A549 (cell line): ENCODE measurements at regions not wholly inside any gene's neighbourhood (a gene's known extent, or its start where the extent isn't known, plus 50 kb on each side); places are given as distances from the start of the nearest gene placed in this dataset.

Source experiments
- ATAC-seq, 2 experiments: fragments of 200-7000 bp in 1 of 2; fragments of >200 bp in 1 of 2; cut with Nextera tagmentation in 1 of 2; cut with Tn5 transposase in 1 of 2; 3 replicates each; pipeline versions ENCODE4 v1.8.0 to v1.9.1; 2018 to 2020; ENCODE audit warnings: mild to moderate bottlenecking in 1 of 2, moderate library complexity in 1 of 2
- CTCF ChIA-PET: fragments of 300-600 bp; sonication (Branson Sonifier 250); formaldehyde crosslinking; extraction: SDS; loops from one replicate; lab custom pipeline; 2021; ENCODE audit warnings: antibody characterized with exemption, inconsistent platforms; lab: Yijun Ruan, JAX
- POLR2A ChIA-PET: fragments of 350-600 bp; formaldehyde crosslinking; extraction: SDS; loops from one replicate; lab custom pipeline; 2021; ENCODE audit warnings: antibody characterized with exemption, inconsistent platforms; lab: Yijun Ruan, JAX
- DNase-seq, 2 experiments: peaks; one replicate each; pipeline versions ENCODE4 v3.0.0 to v3.0.0-alpha.2; 2011 to 2016; ENCODE audit warnings: low read depth in 1 of 2, low spot score in 1 of 2
- FAIRE-seq: peaks from 2 replicates; lab custom pipeline; 2011; peaks lifted over from hg19 to GRCh38; lab: Jason Lieb, UNC
- H3K27ac ChIP-seq, 2 experiments: fragments of >200 bp; sonication (Bioruptor Twin); formaldehyde crosslinking; 3 replicates each; pipeline ENCODE4 v1.5.1; 2016 to 2017
- H3K4me1 ChIP-seq: fragments of >200 bp; sonication (Bioruptor Twin); formaldehyde crosslinking; 3 replicates; pipeline ENCODE4 v1.6.1; 2016
- H3K4me2 ChIP-seq: fragments of >200 bp; sonication (Bioruptor Twin); formaldehyde crosslinking; 3 replicates; pipeline ENCODE4 v1.6.1; 2016
- H3K4me3 ChIP-seq: fragments of >200 bp; sonication (Bioruptor Twin); formaldehyde crosslinking; 3 replicates; pipeline ENCODE4 v1.5.1; 2016
- H3K9me3 ChIP-seq: fragments of >200 bp; sonication (Bioruptor Twin); formaldehyde crosslinking; 3 replicates; pipeline ENCODE4 v1.6.1; 2016
- BHLHE40 ChIP-seq: IDR thresholded peaks from 2 replicates; pipeline ENCODE4 v1.6.1; 2012; ENCODE audit warnings: low read depth, low read length, inconsistent platforms
- CBX2 ChIP-seq: fragments of 200-600 bp; sonication (generic); IDR thresholded peaks from 2 replicates; pipeline ENCODE4 v1.6.1; 2016; ENCODE audit warnings: low read depth, mild to moderate bottlenecking, borderline replicate concordance
- CBX8 ChIP-seq: fragments of 200-600 bp; sonication (generic); IDR thresholded peaks from 2 replicates; pipeline ENCODE4 v1.6.1; 2016
- EP300 ChIP-seq, 2 experiments: fragments of >200 bp; sonication (Bioruptor Twin); formaldehyde crosslinking; IDR thresholded peaks; 2 replicates in 1 of 2; 3 replicates in 1 of 2; pipeline ENCODE4 v1.6.1; 2016 to 2017
- FOSB ChIP-seq: fragments of 250-450 bp; sonication (Bioruptor Pico); IDR thresholded peaks from 2 replicates; pipeline ENCODE4 v1.5.0; 2020; ENCODE audit warnings: mild to moderate bottlenecking, moderate library complexity
- FOXS1 ChIP-seq: fragments of 250-450 bp; sonication (Bioruptor Pico); IDR thresholded peaks from 2 replicates; pipeline ENCODE4 v1.5.0; 2020; ENCODE audit warnings: mild to moderate bottlenecking, moderate library complexity
- GATA3 ChIP-seq: IDR thresholded peaks from 2 replicates; pipeline ENCODE4 v1.6.1; 2012; ENCODE audit warnings: borderline replicate concordance
- HDAC2 ChIP-seq: fragments of 200-600 bp; sonication (generic); IDR thresholded peaks from 2 replicates; pipeline ENCODE4 v1.6.1; 2016
- HOXB13 ChIP-seq: fragments of 250-450 bp; sonication (Bioruptor Pico); IDR thresholded peaks from 2 replicates; pipeline ENCODE4 v1.5.0; 2020; ENCODE audit warnings: low read depth, mild to moderate bottlenecking, moderate library complexity
- HOXB5 ChIP-seq: fragments of 250-450 bp; sonication (Bioruptor Pico); IDR thresholded peaks from 2 replicates; pipeline ENCODE4 v1.5.0; 2020; ENCODE audit warnings: mild to moderate bottlenecking, moderate library complexity
- JUNB ChIP-seq: fragments of >200 bp; sonication (Bioruptor Twin); formaldehyde crosslinking; IDR thresholded peaks from 2 replicates; pipeline ENCODE4 v1.6.1; 2016
- KDM1A ChIP-seq: fragments of 200-600 bp; sonication (generic); IDR thresholded peaks from 2 replicates; pipeline ENCODE4 v1.6.1; 2016; ENCODE audit warnings: low read depth, mild to moderate bottlenecking
- KDM5A ChIP-seq: fragments of 200-600 bp; sonication (generic); IDR thresholded peaks from 2 replicates; pipeline ENCODE4 v1.6.1; 2016; ENCODE audit warnings: antibody characterized with exemption, mild to moderate bottlenecking
- MAFK ChIP-seq: fragments of 450-650 bp; IDR thresholded peaks from 2 replicates; pipeline ENCODE4 v1.6.1; 2014; ENCODE audit not compliant: partially characterized antibody
- MAZ ChIP-seq: fragments of 150-350 bp; IDR thresholded peaks from 2 replicates; pipeline ENCODE4 v1.6.1; 2014; ENCODE audit warnings: antibody characterized with exemption, low read depth, low read length, borderline replicate concordance
- MYC ChIP-seq: IDR thresholded peaks from 2 replicates; pipeline ENCODE4 v1.6.1; 2012; ENCODE audit warnings: mild to moderate bottlenecking, inconsistent platforms, low read length, improper control_type of control experiment, borderline replicate concordance
- NR3C1 ChIP-seq: fragments of >200 bp; sonication (Bioruptor Twin); formaldehyde crosslinking; IDR thresholded peaks from 3 replicates; pipeline ENCODE4 v1.6.1; 2017
- PBX3 ChIP-seq: IDR thresholded peaks from 2 replicates; pipeline ENCODE4 v1.6.1; 2012
- POLR2AphosphoS2 ChIP-seq: conservative IDR thresholded peaks from 2 replicates; pipeline ENCODE4 v1.6.1; 2012; ENCODE audit warnings: low read length, improper control_type of control experiment, inconsistent platforms
- RAD21 ChIP-seq, 2 experiments: fragments of >200 bp in 1 of 2; sonication (Bioruptor Twin) in 1 of 2; formaldehyde crosslinking in 1 of 2; IDR thresholded peaks in 1 of 2; conservative IDR thresholded peaks in 1 of 2; 2 replicates in 1 of 2; 3 replicates in 1 of 2; pipeline ENCODE4 v1.6.1; 2012 to 2018; ENCODE audit warnings: inconsistent platforms in 1 of 2
- REST ChIP-seq: fragments of 200-600 bp; sonication (generic); IDR thresholded peaks from 2 replicates; pipeline ENCODE4 v1.6.1; 2016; ENCODE audit warnings: antibody characterized with exemption, mild to moderate bottlenecking, moderate library complexity
- RNF2 ChIP-seq: fragments of 200-600 bp; sonication (generic); IDR thresholded peaks from 2 replicates; pipeline ENCODE4 v1.6.1; 2016; ENCODE audit warnings: low read depth, mild to moderate bottlenecking, antibody characterized with exemption, moderate library complexity, borderline replicate concordance
- SMC3 ChIP-seq: fragments of >200 bp; sonication (Bioruptor Twin); formaldehyde crosslinking; IDR thresholded peaks from 3 replicates; pipeline ENCODE4 v1.6.1; 2018; ENCODE audit warnings: inconsistent platforms
- SREBF2 ChIP-seq: fragments of 450-650 bp; IDR thresholded peaks from 2 replicates; pipeline ENCODE4 v1.6.1; 2014; ENCODE audit warnings: mild to moderate bottlenecking, moderate library complexity
- TP53 ChIP-seq: fragments of 250-450 bp; sonication (Bioruptor Pico); IDR thresholded peaks from 2 replicates; pipeline ENCODE4 v1.5.0; 2021; ENCODE audit warnings: mild to moderate bottlenecking, moderate library complexity
- ZFP36 ChIP-seq: fragments of 450-650 bp; IDR thresholded peaks from 2 replicates; pipeline ENCODE4 v1.6.1; 2014; ENCODE audit warnings: borderline replicate concordance; ENCODE audit not compliant: partially characterized antibody
- ZNF302 ChIP-seq: fragments of 250-450 bp; sonication (Bioruptor Pico); IDR thresholded peaks from 2 replicates; pipeline ENCODE4 v1.9.0; 2021; ENCODE audit warnings: inconsistent platforms, mild to moderate bottlenecking, moderate library complexity
- WGBS: methylation state at CpG from one replicate; pipeline ENCODE4 v1.1.6; 2017; ENCODE audit errors: missing lambda C conversion rate; 5-methylcytosine and 5-hydroxymethylcytosine counted together
- TF ChIP-seq, protein P1 (sequence below): fragments of 150-350 bp; IDR thresholded peaks from 2 replicates; pipeline ENCODE4 v1.6.1; 2014; ENCODE audit warnings: low read depth, mild to moderate bottlenecking, low read length
- TF ChIP-seq, protein P2 (sequence below): IDR thresholded peaks from 2 replicates; pipeline ENCODE4 v1.6.1; 2012

GRCh38 chr4:81632581-81633299, 161.0 kb upstream of the RASGEF1B start:
- no peak for FAIRE-seq
- H3K4me3 ChIP-seq: no peak overlapping the region
- ChIA-PET POLR2A (no interaction called here), CTCF (no interaction called here)
- H3K27ac ChIP-seq: no peak overlapping the region
- no peak for TF ChIP-seq GATA3
- TF ChIP-seq HDAC2: no peak
- TF ChIP-seq BHLHE40: no peak
- TF ChIP-seq ZFP36: no peak
- TF ChIP-seq EP300 (IDR thresholded peaks at IDR 0.05): no peak
- no peak for TF ChIP-seq POLR2AphosphoS2
- TF ChIP-seq SMC3: no peak
- no peak for TF ChIP-seq FOXS1 (CRISPR knock-in tag)
- no peak for TF ChIP-seq SREBF2
- no peak for TF ChIP-seq RNF2
- no peak for TF ChIP-seq MAZ
- no peak for TF ChIP-seq MYC
- no peak for TF ChIP-seq FOSB
- no peak for TF ChIP-seq RAD21 (conservative IDR thresholded peaks at IDR 0.05 in 1 of 2, IDR thresholded peaks at IDR 0.05 in 1 of 2)
- no peak for TF ChIP-seq KDM1A
- no peak for TF ChIP-seq HOXB5 (CRISPR knock-in tag)
- TF ChIP-seq CBX8: no peak
- no peak for TF ChIP-seq MAFK
- TF ChIP-seq NR3C1: no peak
- WGBS: 40% methylated on average over 9 of the region's 9 CpGs
- no peak for ATAC-seq
- DNase-seq: no peak
- no peaks in the 10 kb centered on the region for H3K9me3 ChIP-seq
- no peaks in the 10 kb centered on the region for H3K4me1 ChIP-seq
- H3K4me2 ChIP-seq: no peak overlapping the region

- 47% methylated on average over 4 of the region's 4 CpGs for WGBS
These were observed 160.3 kb upstream of the RASGEF1B start for GRCh38 chr4:81631958-81632441.

DNA sequence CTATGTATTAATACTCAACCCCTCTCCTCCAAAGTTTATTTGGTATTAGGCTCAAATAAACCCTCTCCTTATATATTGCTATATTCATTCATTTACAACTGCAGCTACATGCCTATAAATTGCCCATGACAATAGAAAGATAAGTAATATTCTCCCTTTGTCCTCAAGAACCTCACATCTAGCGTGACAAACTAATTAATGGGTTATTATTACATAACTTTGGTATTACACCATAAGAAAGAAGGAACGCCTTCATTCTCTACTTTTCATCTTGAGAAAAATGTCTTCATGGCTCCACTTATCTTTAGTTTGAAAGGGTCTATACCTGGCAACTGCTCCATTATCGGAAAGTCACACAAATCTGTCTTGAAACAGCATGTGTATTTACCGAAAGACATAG, 157.7 kb upstream of the RASGEF1B start:
- DNase-seq (no peak), ATAC-seq (no peak), FAIRE-seq (no peak)
- TF ChIP-seq CBX8 (no peak), PBX3 (no peak), MAFK (no peak), TP53 (CRISPR knock-in tag) (no peak), REST (no peak), KDM5A (no peak), CBX2 (no peak), JUNB (no peak), SMC3 (no peak), ZNF302 (CRISPR knock-in tag) (no peak), RAD21 (conservative IDR thresholded peaks at IDR 0.05 in 1 of 2, IDR thresholded peaks at IDR 0.05 in 1 of 2) (no peak), HOXB13 (CRISPR knock-in tag) (no peak)
- TF ChIP-seq, protein P1, sequence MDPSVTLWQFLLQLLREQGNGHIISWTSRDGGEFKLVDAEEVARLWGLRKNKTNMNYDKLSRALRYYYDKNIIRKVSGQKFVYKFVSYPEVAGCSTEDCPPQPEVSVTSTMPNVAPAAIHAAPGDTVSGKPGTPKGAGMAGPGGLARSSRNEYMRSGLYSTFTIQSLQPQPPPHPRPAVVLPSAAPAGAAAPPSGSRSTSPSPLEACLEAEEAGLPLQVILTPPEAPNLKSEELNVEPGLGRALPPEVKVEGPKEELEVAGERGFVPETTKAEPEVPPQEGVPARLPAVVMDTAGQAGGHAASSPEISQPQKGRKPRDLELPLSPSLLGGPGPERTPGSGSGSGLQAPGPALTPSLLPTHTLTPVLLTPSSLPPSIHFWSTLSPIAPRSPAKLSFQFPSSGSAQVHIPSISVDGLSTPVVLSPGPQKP: no peak
- TF ChIP-seq, protein P2, sequence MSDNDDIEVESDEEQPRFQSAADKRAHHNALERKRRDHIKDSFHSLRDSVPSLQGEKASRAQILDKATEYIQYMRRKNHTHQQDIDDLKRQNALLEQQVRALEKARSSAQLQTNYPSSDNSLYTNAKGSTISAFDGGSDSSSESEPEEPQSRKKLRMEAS: no peak
- Histone ChIP-seq H3K9me3 (no peaks in the 10 kb centered on the region), H3K4me2 (no peak overlapping the region), H3K4me3 (no peak overlapping the region), H3K27ac (no peak overlapping the region), H3K4me1 (no peaks in the 10 kb centered on the region)
- ChIA-PET CTCF (no interaction called here), POLR2A (no interaction called here)
- WGBS: 57% methylated on average over 3 of the region's 4 CpGs

More at GRCh38 chr4:81631958-81632441, 160.3 kb upstream of the RASGEF1B start:
- H3K4me3 ChIP-seq: no peak overlapping the region
- DNase-seq (peak in 1 of 2 experiments; percentile 40), FAIRE-seq (no peak), ATAC-seq (peak; percentile 24 to 35; a peak in 1 of 6 replicates)
- no peak overlapping the region for H3K27ac ChIP-seq
- no peak for TF ChIP-seq RAD21 (conservative IDR thresholded peaks at IDR 0.05 in 1 of 2, IDR thresholded peaks at IDR 0.05 in 1 of 2)
- peak; percentile 78 for TF ChIP-seq MAFK
- H3K4me1 ChIP-seq: no peaks in the 10 kb centered on the region
- CTCF ChIA-PET: interaction anchor here (0.8 kb wide), 1 partner anchor 10 kb away, joined by 5 read pairs; no protein-coding TSS in a partner anchor
- no peak overlapping the region for H3K4me2 ChIP-seq
- POLR2A ChIA-PET: no interaction called here
- H3K9me3 ChIP-seq: no peaks in the 10 kb centered on the region
